Ascending aorta (tissue), 2 donors: ENCODE measurements at regions not wholly inside any gene's neighbourhood (a gene's known extent, or its start where the extent isn't known, plus 50 kb on each side); places are given as distances from the start of the nearest gene placed in this dataset.

Experiments used
- DNase-seq, 2 donors: peaks; one replicate each; pipeline ENCODE4 v3.0.0-alpha.2; 2019; ENCODE audit warnings: low spot score in 2 of 2
- H3K27ac ChIP-seq, 2 donors: fragments of 200-600 bp; sonication (generic); one replicate each; pipeline ENCODE4 v1.5.1; 2016 to 2017; ENCODE audit warnings: mild to moderate bottlenecking in 1 of 2
- H3K27me3 ChIP-seq: fragments of 200-600 bp; sonication (generic); one replicate; pipeline ENCODE4 v1.5.1; 2017
- H3K36me3 ChIP-seq, 2 donors: fragments of 200-600 bp; sonication (generic); one replicate each; pipeline ENCODE4 v1.5.1; 2016
- H3K4me1 ChIP-seq, 2 donors: fragments of 200-600 bp; sonication (generic); one replicate each; pipeline ENCODE4 v1.5.1; 2016 to 2017; ENCODE audit warnings: mild to moderate bottlenecking in 1 of 2
- H3K4me3 ChIP-seq, 2 donors: fragments of 200-600 bp; sonication (generic); one replicate each; pipeline ENCODE4 v1.5.1; 2016 to 2017; ENCODE audit warnings: mild to moderate bottlenecking in 1 of 2
- H3K9me3 ChIP-seq, 2 donors: fragments of 200-600 bp; sonication (generic); one replicate each; pipeline ENCODE4 v1.5.1; 2016
- CTCF ChIP-seq, 3 experiments: fragments of 200-600 bp in 2 of 3; fragments of 450-650 bp in 1 of 3; sonication (generic) in 2 of 3; IDR thresholded peaks; one replicate each; pipeline ENCODE4 v1.5.1; 2016 to 2019; ENCODE audit warnings: antibody characterized with exemption in 3 of 3, mild to moderate bottlenecking in 1 of 3, moderate library complexity in 1 of 3
- intact Hi-C: fragments of 100-400 bp; cut with DNase I; formaldehyde crosslinking; loops from one replicate; pipeline ENCODE4 v1.15.1; 2023

- intact Hi-C loops: no loop called here
- Histone ChIP-seq H3K27me3 (no peaks in the 10 kb centered on the region), H3K27ac (no peak overlapping the region), H3K36me3 (no peaks in the 10 kb centered on the region), H3K9me3 (no peaks in the 10 kb centered on the region), H3K4me3 (no peak overlapping the region), H3K4me1 (no peaks in the 10 kb centered on the region)
- no peak for DNase-seq
- no peak for TF ChIP-seq CTCF (IDR thresholded peaks at IDR 0.05)
Measured at GRCh38 chr3:152046280-152046679, 172.8 kb downstream of the SUCNR1 start.

DNA sequence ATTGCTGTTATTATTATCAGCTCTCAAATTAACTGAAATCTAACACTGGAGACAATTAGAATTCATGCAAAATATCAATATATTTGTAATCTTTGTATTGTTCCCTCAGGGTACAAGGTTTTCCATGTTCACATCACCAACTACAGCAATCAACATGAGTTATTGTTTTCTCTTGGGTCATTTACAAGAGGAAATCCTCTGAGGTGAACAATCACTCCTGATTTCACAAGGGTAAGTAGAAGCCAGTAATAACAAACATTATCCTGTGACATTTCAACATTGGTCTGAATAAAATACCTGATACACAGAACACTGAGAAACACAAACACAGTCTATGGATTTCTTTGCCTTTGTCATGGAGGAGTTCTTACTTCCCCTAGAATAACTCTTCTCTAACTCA is 174.0 kb downstream of the SUCNR1 start:
- H3K27me3 ChIP-seq: no peaks in the 10 kb centered on the region
- H3K27ac ChIP-seq: no peak overlapping the region
- no peak overlapping the region for H3K4me3 ChIP-seq
- no peaks in the 10 kb centered on the region for H3K36me3 ChIP-seq
- intact Hi-C loops: no loop called here
- no peak for TF ChIP-seq CTCF (IDR thresholded peaks at IDR 0.05)
- DNase-seq: no peak
- H3K4me1 ChIP-seq: no peaks in the 10 kb centered on the region
- no peaks in the 10 kb centered on the region for H3K9me3 ChIP-seq

- H3K36me3 ChIP-seq: no peaks in the 10 kb centered on the region
- no peak for DNase-seq
- H3K27ac ChIP-seq: no peak overlapping the region
- TF ChIP-seq CTCF (IDR thresholded peaks at IDR 0.05): no peak
- no peaks in the 10 kb centered on the region for H3K9me3 ChIP-seq
- no peaks in the 10 kb centered on the region for H3K4me1 ChIP-seq
- intact Hi-C loops: no loop called here
- no peaks in the 10 kb centered on the region for H3K27me3 ChIP-seq
- no peak overlapping the region for H3K4me3 ChIP-seq
Measured at GRCh38 chr3:152048831-152049230, 175.4 kb downstream of the SUCNR1 start.

DNA sequence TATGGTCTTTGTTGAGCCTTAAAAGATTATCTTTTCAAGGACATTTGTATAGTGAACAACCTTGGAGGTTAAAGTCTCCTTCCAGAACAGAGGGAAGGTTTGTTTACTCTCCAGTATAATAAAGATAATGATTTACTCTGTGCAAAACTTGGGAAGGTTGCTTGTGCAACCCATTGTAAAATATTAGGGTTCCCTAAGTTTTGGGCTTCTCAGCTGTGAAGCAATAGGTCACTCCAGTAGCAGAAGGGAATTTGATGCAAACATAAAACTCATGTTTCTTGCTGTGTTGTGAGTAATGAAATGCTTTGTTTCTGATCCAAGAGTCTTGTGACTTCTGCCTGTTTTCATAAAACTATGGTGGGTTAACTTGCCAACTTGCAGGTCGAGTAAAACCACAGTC is 177.5 kb downstream of the SUCNR1 start:
- no peak for DNase-seq

DNA sequence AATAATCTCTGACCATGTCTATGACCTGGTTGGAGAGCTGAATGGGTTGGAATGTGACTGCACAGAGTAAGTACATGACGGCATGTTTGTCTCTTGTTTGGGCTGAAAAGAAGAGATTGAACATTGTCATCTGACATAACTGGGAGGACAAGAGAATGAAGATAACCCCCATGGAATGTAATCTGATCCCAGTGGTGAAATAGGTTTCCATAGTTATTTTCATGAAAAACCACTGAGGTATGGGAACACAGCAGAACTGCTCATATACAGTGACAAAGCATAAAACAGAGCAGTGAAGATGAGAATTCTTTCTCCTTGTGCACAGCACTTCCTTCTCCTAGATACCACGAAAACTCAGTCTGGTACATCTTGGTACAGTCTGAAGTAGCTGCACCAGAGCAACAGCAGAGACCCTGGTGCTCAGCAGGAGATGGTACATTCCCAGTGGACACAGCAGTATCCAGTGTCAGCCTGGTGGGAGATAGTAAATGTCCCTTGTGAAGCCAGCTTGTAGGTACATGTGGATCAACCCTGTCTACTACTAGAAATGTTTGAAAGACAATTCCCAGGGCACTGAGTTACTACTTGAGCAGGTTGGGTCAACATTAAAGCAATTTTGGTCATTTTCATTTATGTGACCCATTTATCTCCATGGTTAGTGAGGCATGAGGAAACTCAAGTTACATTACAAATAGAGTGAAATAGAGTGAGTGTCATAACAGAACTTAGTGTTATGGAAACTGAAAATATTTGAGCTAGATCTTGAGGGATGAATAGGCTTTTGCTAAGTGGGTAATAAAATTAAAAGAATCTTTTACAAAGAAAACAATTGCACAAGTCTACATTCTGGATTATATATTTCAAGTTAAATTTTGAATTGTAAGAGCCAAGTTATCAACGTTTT is 178.3 kb downstream of the SUCNR1 start:
- no peak for DNase-seq
- no peak for TF ChIP-seq CTCF (IDR thresholded peaks at IDR 0.05)
- Histone ChIP-seq H3K9me3 (no peaks in the 10 kb centered on the region), H3K4me1 (no peaks in the 10 kb centered on the region), H3K4me3 (no peak overlapping the region), H3K27ac (no peak overlapping the region), H3K27me3 (no peaks in the 10 kb centered on the region), H3K36me3 (no peaks in the 10 kb centered on the region)
- intact Hi-C loops: no loop called here

More for the DNA sequence above, 177.5 kb downstream of the SUCNR1 start:
- H3K9me3 ChIP-seq: no peaks in the 10 kb centered on the region
- no peak overlapping the region for H3K4me3 ChIP-seq
- intact Hi-C loops: no loop called here
- no peaks in the 10 kb centered on the region for H3K27me3 ChIP-seq
- TF ChIP-seq CTCF (IDR thresholded peaks at IDR 0.05): no peak
- H3K4me1 ChIP-seq: no peaks in the 10 kb centered on the region
- H3K36me3 ChIP-seq: no peaks in the 10 kb centered on the region
- H3K27ac ChIP-seq: no peak overlapping the region
